HCT116 (cell line): ENCODE measurements at regions not wholly inside any gene's neighbourhood (a gene's known extent, or its start where the extent isn't known, plus 50 kb on each side); places are given as distances from the start of the nearest gene placed in this dataset.

Source experiments
- ATAC-seq: fragments of 200-7000 bp; cut with Tn5 transposase; 2 replicates; pipeline ENCODE4 v1.9.1; 2020; ENCODE audit warnings: mild to moderate bottlenecking, moderate library complexity
- BruUV-seq: library from RNA; stranded (reverse); fragments of 400-500 nt; replicated peaks from 2 replicates; lab custom pipeline; 2021; lab: Mats Ljungman, UMichigan
- CTCF ChIA-PET: fragments of 300-600 bp; sonication (Branson Sonifier 250); formaldehyde crosslinking; loops from one replicate; lab custom pipeline; 2021; ENCODE audit warnings: antibody characterized with exemption; lab: Charles Lee
- POLR2A ChIA-PET: fragments of 300-600, 350-600 bp; sonication (Branson Sonifier 250); formaldehyde crosslinking; loops from one replicate; lab custom pipeline; 2021; ENCODE audit warnings: antibody characterized with exemption; lab: Charles Lee
- RAD21 ChIA-PET, 2 experiments: fragments of 300-600 bp; sonication (Branson Sonifier 250); formaldehyde crosslinking; loops; one replicate each; lab custom pipeline; 2023; ENCODE audit warnings: low total read pairs in 2 of 2; ENCODE audit not compliant: uncharacterized antibody in 2 of 2, unreplicated experiment in 2 of 2, low non-redundant PET in 1 of 2; lab: Charles Lee
- DNase-seq: peaks from one replicate; pipeline ENCODE4 v3.0.0-alpha.2; 2010; ENCODE audit warnings: low read depth, low spot score
- H2AFZ ChIP-seq: fragments of 200-600 bp; shearing (Covaris generic), sonication (generic); 2 replicates; pipeline ENCODE4 v1.6.1; 2017; ENCODE audit warnings: low read depth, mixed run types, mixed read lengths, antibody characterized with exemption, low read length; ENCODE audit not compliant: poor library complexity, severe bottlenecking
- H3K27ac ChIP-seq: 2 replicates; pipeline ENCODE4 v1.5.1; 2012; ENCODE audit warnings: low read depth, low read length
- H3K27me3 ChIP-seq: fragments of 200-600 bp; sonication (generic); 2 replicates; pipeline ENCODE4 v1.6.1; 2016; ENCODE audit warnings: mixed run types, low read length, mixed read lengths; ENCODE audit not compliant: insufficient read depth
- H3K36me3 ChIP-seq, 2 experiments: fragments of 200-500 bp in 1 of 2; fragments of 200-600 bp in 1 of 2; sonication (Bioruptor generic) in 1 of 2; sonication (generic) in 1 of 2; 2 replicates each; pipeline versions ENCODE4 v1.5.1 to v1.6.1; 2014 to 2016; ENCODE audit warnings: low read length in 2 of 2, inconsistent platforms in 1 of 2, mixed read lengths in 1 of 2, mixed run types in 1 of 2; ENCODE audit not compliant: insufficient read depth in 2 of 2, control insufficient read depth in 1 of 2
- H3K4me1 ChIP-seq, 2 experiments: fragments of 200-600 bp in 1 of 2; sonication (generic) in 1 of 2; 2 replicates each; pipeline versions ENCODE4 v1.5.1 to v1.6.1; 2012 to 2017; ENCODE audit warnings: low read length in 2 of 2, inconsistent platforms in 1 of 2, mild to moderate bottlenecking in 1 of 2, mixed read lengths in 1 of 2, mixed run types in 1 of 2, moderate library complexity in 1 of 2; ENCODE audit not compliant: insufficient read depth in 2 of 2, control insufficient read depth in 1 of 2
- H3K4me2 ChIP-seq: fragments of 200-600 bp; sonication (generic); 2 replicates; pipeline ENCODE4 v1.6.1; 2017; ENCODE audit warnings: mixed run types, low read length, mixed read lengths
- H3K4me3 ChIP-seq, 2 experiments: fragments of 200-600 bp in 1 of 2; sonication (generic) in 1 of 2; replicated peaks in 1 of 2; 2 replicates each; pipeline ENCODE4 v1.5.1; 2011 to 2016; ENCODE audit warnings: low read length in 2 of 2, control low read depth in 1 of 2, low read depth in 1 of 2, mild to moderate bottlenecking in 1 of 2, mixed read lengths in 1 of 2, mixed run types in 1 of 2
- H3K79me2 ChIP-seq: fragments of 200-600 bp; sonication (generic); 2 replicates; pipeline ENCODE4 v1.6.1; 2017; ENCODE audit warnings: mild to moderate bottlenecking, mixed run types, low read length, moderate library complexity, mixed read lengths; ENCODE audit not compliant: insufficient read depth
- H3K9ac ChIP-seq: fragments of 200-600 bp; sonication (generic); 2 replicates; pipeline ENCODE4 v1.6.1; 2016; ENCODE audit warnings: low read length, mixed read lengths
- H3K9me2 ChIP-seq: fragments of 200-600 bp; sonication (generic), shearing (Covaris generic); 2 replicates; pipeline ENCODE4 v1.6.1; 2017; ENCODE audit warnings: mixed run types, mild to moderate bottlenecking, moderate library complexity; ENCODE audit not compliant: insufficient read depth
- H3K9me3 ChIP-seq, 2 experiments: fragments of 200-500 bp in 1 of 2; fragments of 200-600 bp in 1 of 2; sonication (Bioruptor generic) in 1 of 2; sonication (generic) in 1 of 2; 2 replicates each; pipeline ENCODE4 v1.6.1; 2014 to 2017; ENCODE audit warnings: low read length in 2 of 2, mixed read lengths in 2 of 2, inconsistent platforms in 1 of 2, low read depth in 1 of 2, mild to moderate bottlenecking in 1 of 2, mixed run types in 1 of 2, moderate library complexity in 1 of 2; ENCODE audit not compliant: control insufficient read depth in 1 of 2, insufficient read depth in 1 of 2
- H4K20me1 ChIP-seq: fragments of 200-600 bp; sonication (generic), shearing (Covaris generic); 2 replicates; pipeline ENCODE4 v1.6.1; 2017; ENCODE audit warnings: mixed run types, mild to moderate bottlenecking, moderate library complexity; ENCODE audit not compliant: insufficient read depth
- CEBPB ChIP-seq: IDR thresholded peaks from 2 replicates; pipeline ENCODE4 v1.6.1; 2012; ENCODE audit warnings: low read depth
- EGR1 ChIP-seq: IDR thresholded peaks from 2 replicates; pipeline ENCODE4 v1.6.1; 2012; ENCODE audit warnings: low read depth
- FOSL1 ChIP-seq: IDR thresholded peaks from 2 replicates; pipeline ENCODE4 v1.6.1; 2012; ENCODE audit warnings: low read depth
- SIN3A ChIP-seq: IDR thresholded peaks from 2 replicates; pipeline ENCODE4 v1.6.1; 2012; ENCODE audit warnings: low read depth
- intact Hi-C: fragments of 100-400 bp; cut with micrococcal nuclease; formaldehyde crosslinking; loops from 2 replicates; pipeline ENCODE4 v1.10.0; 2022
- TF ChIP-seq, protein P1 (sequence below): IDR thresholded peaks from 2 replicates; pipeline ENCODE4 v1.6.1; 2012
- TF ChIP-seq, protein P2 (sequence below), 3 experiments: fragments of 200-600 bp in 1 of 3; sonication (generic) in 1 of 3; IDR thresholded peaks in 2 of 3; conservative IDR thresholded peaks in 1 of 3; 2 replicates each; pipeline ENCODE4 v1.5.1; 2012 to 2017; ENCODE audit warnings: low read depth in 2 of 3, low read length in 2 of 3, antibody characterized with exemption in 1 of 3, borderline replicate concordance in 1 of 3, control low read depth in 1 of 3, mild to moderate bottlenecking in 1 of 3, mixed read lengths in 1 of 3, mixed run types in 1 of 3, moderate library complexity in 1 of 3; ENCODE audit not compliant: insufficient read depth in 1 of 3
- TF ChIP-seq, protein P3 (sequence below): IDR thresholded peaks from 2 replicates; pipeline ENCODE4 v1.6.1; 2012; ENCODE audit warnings: low read depth

DNA sequence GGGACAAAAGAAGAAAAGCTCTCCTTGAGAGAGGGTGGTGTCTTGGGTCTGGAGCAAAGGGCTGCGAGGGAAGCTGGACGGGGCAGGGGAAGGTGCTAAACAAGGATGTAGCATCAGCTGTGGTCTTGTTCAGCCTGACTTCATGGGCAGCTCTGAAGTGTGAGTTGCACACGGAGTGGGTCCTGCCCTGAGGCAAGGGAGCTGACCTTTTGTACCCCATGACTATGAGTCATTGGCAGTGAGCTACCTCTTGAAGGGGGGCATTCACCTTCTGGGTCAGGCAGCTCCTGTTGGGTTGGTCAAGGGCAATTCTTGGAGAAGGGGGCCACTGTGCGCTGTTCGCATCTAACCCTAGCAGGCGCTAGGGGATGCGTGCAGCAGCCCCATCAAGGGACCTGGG, 151.8 kb downstream of the SMIM20 start:
- TF ChIP-seq, protein P1, sequence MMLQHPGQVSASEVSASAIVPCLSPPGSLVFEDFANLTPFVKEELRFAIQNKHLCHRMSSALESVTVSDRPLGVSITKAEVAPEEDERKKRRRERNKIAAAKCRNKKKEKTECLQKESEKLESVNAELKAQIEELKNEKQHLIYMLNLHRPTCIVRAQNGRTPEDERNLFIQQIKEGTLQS: no peak
- TF ChIP-seq CEBPB (no peak), FOSL1 (no peak), EGR1 (no peak), SIN3A (no peak)
- TF ChIP-seq, protein P2, sequence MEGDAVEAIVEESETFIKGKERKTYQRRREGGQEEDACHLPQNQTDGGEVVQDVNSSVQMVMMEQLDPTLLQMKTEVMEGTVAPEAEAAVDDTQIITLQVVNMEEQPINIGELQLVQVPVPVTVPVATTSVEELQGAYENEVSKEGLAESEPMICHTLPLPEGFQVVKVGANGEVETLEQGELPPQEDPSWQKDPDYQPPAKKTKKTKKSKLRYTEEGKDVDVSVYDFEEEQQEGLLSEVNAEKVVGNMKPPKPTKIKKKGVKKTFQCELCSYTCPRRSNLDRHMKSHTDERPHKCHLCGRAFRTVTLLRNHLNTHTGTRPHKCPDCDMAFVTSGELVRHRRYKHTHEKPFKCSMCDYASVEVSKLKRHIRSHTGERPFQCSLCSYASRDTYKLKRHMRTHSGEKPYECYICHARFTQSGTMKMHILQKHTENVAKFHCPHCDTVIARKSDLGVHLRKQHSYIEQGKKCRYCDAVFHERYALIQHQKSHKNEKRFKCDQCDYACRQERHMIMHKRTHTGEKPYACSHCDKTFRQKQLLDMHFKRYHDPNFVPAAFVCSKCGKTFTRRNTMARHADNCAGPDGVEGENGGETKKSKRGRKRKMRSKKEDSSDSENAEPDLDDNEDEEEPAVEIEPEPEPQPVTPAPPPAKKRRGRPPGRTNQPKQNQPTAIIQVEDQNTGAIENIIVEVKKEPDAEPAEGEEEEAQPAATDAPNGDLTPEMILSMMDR (IDR thresholded peaks at IDR 0.05 in 2 of 3, conservative IDR thresholded peaks at IDR 0.05 in 1 of 3; ENCODE audit: borderline replicate concordance in 1 of 3, insufficient read depth in 1 of 3, low read depth in 2 of 3, low read length in 2 of 3): no peak
- TF ChIP-seq, protein P3, sequence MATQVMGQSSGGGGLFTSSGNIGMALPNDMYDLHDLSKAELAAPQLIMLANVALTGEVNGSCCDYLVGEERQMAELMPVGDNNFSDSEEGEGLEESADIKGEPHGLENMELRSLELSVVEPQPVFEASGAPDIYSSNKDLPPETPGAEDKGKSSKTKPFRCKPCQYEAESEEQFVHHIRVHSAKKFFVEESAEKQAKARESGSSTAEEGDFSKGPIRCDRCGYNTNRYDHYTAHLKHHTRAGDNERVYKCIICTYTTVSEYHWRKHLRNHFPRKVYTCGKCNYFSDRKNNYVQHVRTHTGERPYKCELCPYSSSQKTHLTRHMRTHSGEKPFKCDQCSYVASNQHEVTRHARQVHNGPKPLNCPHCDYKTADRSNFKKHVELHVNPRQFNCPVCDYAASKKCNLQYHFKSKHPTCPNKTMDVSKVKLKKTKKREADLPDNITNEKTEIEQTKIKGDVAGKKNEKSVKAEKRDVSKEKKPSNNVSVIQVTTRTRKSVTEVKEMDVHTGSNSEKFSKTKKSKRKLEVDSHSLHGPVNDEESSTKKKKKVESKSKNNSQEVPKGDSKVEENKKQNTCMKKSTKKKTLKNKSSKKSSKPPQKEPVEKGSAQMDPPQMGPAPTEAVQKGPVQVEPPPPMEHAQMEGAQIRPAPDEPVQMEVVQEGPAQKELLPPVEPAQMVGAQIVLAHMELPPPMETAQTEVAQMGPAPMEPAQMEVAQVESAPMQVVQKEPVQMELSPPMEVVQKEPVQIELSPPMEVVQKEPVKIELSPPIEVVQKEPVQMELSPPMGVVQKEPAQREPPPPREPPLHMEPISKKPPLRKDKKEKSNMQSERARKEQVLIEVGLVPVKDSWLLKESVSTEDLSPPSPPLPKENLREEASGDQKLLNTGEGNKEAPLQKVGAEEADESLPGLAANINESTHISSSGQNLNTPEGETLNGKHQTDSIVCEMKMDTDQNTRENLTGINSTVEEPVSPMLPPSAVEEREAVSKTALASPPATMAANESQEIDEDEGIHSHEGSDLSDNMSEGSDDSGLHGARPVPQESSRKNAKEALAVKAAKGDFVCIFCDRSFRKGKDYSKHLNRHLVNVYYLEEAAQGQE: no peak
- DNase-seq (no peak), ATAC-seq (no peak)
- no peaks in the 10 kb centered on the region for H3K79me2 ChIP-seq
- no peak overlapping the region for H3K4me3 ChIP-seq
- no peaks in the 10 kb centered on the region for H3K36me3 ChIP-seq
- H4K20me1 ChIP-seq: no peaks in the 10 kb centered on the region
- intact Hi-C loops: loop anchor here (5.0 kb wide), 1 partner anchor 256 kb away; the partner anchor contains the start of gene RBPJ
- H3K4me2 ChIP-seq: no peak overlapping the region
- POLR2A ChIA-PET: no interaction called here
- no peaks in the 10 kb centered on the region for H3K27me3 ChIP-seq
- no peak overlapping the region for H3K9ac ChIP-seq
- BruUV-seq: no TSS peak
- H3K27ac ChIP-seq: no peak overlapping the region
- no peaks in the 10 kb centered on the region for H3K9me3 ChIP-seq
- no peak overlapping the region for H2AFZ ChIP-seq
- H3K9me2 ChIP-seq: no peaks in the 10 kb centered on the region
- CTCF ChIA-PET: interaction anchor here (1.2 to 2.4 kb wide), 2 partner anchors 78 to 345 kb away, joined by 3 to 8 read pairs; no protein-coding TSS in a partner anchor
- H3K4me1 ChIP-seq: peaks cover 0 to 10% of the 10 kb centered on the region in 2 experiments; a peak in 1 of 4 replicates
- RAD21 ChIA-PET: no interaction called here
